RKO (cell line): ENCODE measurements at regions not wholly inside any gene's neighbourhood (a gene's known extent, or its start where the extent isn't known, plus 50 kb on each side); places are given as distances from the start of the nearest gene placed in this dataset.
A peak's percentile ranks its signal among the peaks of the same experiment; 100 is the strongest.
"Not testable (repeated sequence)": the region's sequence is repeated elsewhere in the genome, so short reads cannot be mapped to it uniquely, and the experiment has no call there.

Experiments
- DNase-seq: peaks from one replicate; pipeline ENCODE4 v3.0.0-alpha.2; 2016; ENCODE audit warnings: low spot score

- DNase-seq: no peak
Measured at GRCh38 chr11:38009932-38010331, 1411.9 kb upstream of the RAG2 start.

- no peak for DNase-seq
Measured at GRCh38 chr11:38006466-38006865, 1408.4 kb upstream of the RAG2 start.

GRCh38 chr11:38005597-38005996 is 1407.6 kb upstream of the RAG2 start:
- DNase-seq: no peak

- no peak for DNase-seq
Measured at GRCh38 chr11:37999171-37999570, 1401.1 kb upstream of the RAG2 start.

GRCh38 chr11:37995886-37996285 is 1397.8 kb upstream of the RAG2 start:
- no peak for DNase-seq

GRCh38 chr11:37988031-37988430 is 1390.0 kb upstream of the RAG2 start:
- no peak for DNase-seq

- DNase-seq: no peak
Measured at GRCh38 chr11:37984991-37985390, 1387.0 kb upstream of the RAG2 start.

GRCh38 chr11:37978647-37979046 is 1380.6 kb upstream of the RAG2 start:
- no peak for DNase-seq

GRCh38 chr11:37973941-37974340 is 1375.9 kb upstream of the RAG2 start:
- no peak for DNase-seq

GRCh38 chr11:37972691-37973090 is 1374.7 kb upstream of the RAG2 start:
- no peak for DNase-seq

GRCh38 chr11:37969336-37969735 is 1371.3 kb upstream of the RAG2 start:
- DNase-seq: not testable (repeated sequence)

- DNase-seq: no peak
Measured at GRCh38 chr11:37968148-37968547, 1370.1 kb upstream of the RAG2 start.

- DNase-seq: no peak
Measured at GRCh38 chr11:37967635-37968034, 1369.6 kb upstream of the RAG2 start.

GRCh38 chr11:37963440-37963839 is 1365.4 kb upstream of the RAG2 start:
- no peak for DNase-seq

GRCh38 chr11:37957717-37958116 is 1359.7 kb upstream of the RAG2 start:
- DNase-seq: no peak

GRCh38 chr11:37951996-37952395 is 1354.0 kb upstream of the RAG2 start:
- DNase-seq: no peak

GRCh38 chr11:37948258-37948657 is 1350.2 kb upstream of the RAG2 start:
- DNase-seq: no peak

- no peak for DNase-seq
Measured at GRCh38 chr11:37947821-37948220, 1349.8 kb upstream of the RAG2 start.

- peak; percentile 20 for DNase-seq
Measured at GRCh38 chr11:37946155-37946766, 1348.2 kb upstream of the RAG2 start.

- DNase-seq: no peak
Measured at GRCh38 chr11:37942081-37942480, 1344.0 kb upstream of the RAG2 start.

- no peak for DNase-seq
Measured at GRCh38 chr11:37929100-37929653, 1331.1 kb upstream of the RAG2 start.

- DNase-seq: no peak
Measured at GRCh38 chr11:37926772-37927171, 1328.7 kb upstream of the RAG2 start.

GRCh38 chr11:37916331-37916730 is 1318.3 kb upstream of the RAG2 start:
- no peak for DNase-seq

- no peak for DNase-seq
Measured at GRCh38 chr11:37914859-37915258, 1316.8 kb upstream of the RAG2 start.
